GM19240 (cell line): ENCODE measurements at regions not wholly inside any gene's neighbourhood (a gene's known extent, or its start where the extent isn't known, plus 50 kb on each side); places are given as distances from the start of the nearest gene placed in this dataset.

Experiments used
- DNase-seq: peaks from one replicate; pipeline ENCODE4 v3.0.0; 2011; ENCODE audit warnings: low spot score; ENCODE audit not compliant: insufficient read length

DNA sequence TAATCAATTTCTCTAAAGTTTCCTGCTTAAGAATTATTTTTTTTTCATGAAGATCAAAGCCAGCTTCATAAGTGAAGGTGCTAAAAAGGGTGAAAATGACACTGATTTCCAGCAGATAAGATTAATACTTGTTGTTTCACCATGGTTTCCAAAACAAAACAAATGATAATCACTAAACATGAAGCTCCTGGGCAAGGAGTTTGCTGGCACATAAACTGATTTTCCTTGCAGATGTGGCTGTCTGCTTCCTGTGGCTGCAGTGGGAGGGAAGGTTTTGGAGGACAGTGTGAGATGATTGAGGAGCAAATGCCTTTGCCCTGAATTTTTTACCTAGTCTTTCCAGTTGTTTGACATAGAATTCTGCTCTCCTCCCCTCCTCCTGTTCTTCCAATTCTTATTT is 228.8 kb downstream of the DIPK2A start:
- no peak for DNase-seq

- no peak for DNase-seq
Measured at GRCh38 chr3:144221761-144222160, 250.1 kb downstream of the DIPK2A start.

- DNase-seq: no peak
Measured at GRCh38 chr3:144229330-144229729, 257.7 kb downstream of the DIPK2A start.

DNA sequence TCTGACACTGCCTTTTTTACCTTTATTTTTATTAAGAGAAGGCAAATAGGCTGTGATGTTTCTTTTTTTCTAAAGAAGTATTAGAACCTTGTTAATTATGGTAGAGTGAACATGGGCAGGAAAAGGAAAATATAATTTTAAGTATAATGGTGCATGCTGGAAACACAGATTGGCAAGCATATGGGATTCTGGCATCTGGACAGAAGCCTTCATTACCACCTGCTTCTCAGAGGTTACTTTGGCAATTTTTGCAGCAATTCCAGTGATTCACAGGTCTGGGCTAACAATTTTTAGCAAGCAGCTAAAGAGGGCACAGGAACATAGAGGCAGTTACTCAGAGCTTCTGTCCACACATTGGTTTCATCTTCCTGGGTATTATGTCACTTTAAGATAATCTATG is 258.3 kb downstream of the DIPK2A start:
- DNase-seq: no peak

DNA sequence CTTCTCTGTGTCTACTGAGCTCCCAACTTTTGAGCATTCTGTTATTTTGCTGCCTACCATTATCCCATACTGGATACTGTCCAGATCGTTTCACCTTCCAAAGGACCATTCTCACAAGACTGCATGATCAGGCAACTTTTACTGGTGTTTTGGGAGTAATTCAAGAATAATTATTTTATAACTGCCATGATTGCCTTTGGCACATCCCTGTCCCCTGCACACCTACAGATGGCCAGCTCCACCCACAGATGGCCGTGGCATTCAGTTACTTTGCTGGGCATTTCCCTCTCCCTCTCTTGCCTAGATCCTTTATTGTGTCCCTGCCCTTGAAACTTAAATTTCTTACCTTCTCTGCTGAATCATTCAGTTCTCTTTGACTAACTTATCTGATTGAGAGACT is 263.9 kb downstream of the DIPK2A start:
- DNase-seq: no peak

DNA sequence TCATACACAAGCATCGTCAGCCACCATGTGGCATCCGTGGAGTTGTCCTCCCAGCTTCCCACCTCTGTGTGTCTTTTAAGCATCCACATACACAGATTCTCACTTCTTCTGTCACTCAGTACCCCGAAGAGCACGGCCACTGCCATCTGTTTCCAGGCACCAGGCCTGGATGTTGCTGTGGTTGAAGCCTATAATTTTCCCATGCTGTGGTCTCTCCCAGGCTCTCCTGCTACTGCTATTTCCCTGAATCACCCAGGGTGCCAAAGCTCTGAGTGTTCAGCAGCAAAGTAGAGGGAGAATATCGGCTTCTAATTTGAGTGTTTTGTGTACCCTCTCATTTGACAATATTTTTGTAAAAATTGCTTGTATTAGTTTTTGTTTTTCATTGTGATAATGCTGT is 265.7 kb downstream of the DIPK2A start:
- no peak for DNase-seq

- no peak for DNase-seq
Measured at GRCh38 chr3:144241404-144241803, 269.8 kb downstream of the DIPK2A start.

DNA sequence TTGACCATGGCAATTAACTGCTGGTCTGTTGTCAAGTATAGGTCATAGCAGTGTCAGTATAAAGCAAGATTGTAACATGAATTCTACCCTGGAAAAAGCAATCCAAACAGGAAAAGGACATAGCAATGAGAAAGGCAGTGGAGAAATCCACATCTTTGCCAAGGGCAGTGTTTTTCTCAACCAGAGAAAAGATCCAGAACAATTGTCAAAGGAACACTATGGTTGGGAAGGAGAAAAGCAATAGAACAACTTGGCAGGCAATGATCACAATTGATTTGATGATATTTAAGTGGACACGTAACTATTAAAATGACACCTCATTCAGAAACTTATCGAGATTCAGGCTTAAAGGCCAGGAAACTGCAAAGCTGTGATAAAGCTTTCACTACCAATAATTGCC is 271.1 kb downstream of the DIPK2A start:
- no peak for DNase-seq

- no peak for DNase-seq
Measured at GRCh38 chr3:144244662-144245061, 273.0 kb downstream of the DIPK2A start.

- no peak for DNase-seq
Measured at GRCh38 chr3:144252896-144253295, 281.3 kb downstream of the DIPK2A start.

DNA sequence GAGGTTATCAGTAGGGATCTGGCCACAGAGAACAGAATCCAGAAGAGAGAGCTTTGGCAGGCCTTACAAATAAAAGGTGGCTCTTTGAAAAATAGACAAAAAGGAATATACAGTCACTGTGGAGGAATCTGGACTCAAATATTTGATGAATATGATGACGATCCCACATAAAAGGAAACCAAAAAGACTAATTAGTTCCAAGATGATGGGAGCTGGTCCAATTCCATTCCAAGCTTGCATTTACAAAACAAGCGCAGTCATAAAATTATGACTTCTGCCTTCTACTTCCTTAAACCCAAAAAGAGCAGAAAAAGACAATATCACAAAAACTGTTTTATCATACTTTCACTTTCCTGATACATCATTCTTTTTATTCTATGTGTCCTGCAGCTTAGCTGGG is 285.8 kb downstream of the DIPK2A start:
- no peak for DNase-seq

DNA sequence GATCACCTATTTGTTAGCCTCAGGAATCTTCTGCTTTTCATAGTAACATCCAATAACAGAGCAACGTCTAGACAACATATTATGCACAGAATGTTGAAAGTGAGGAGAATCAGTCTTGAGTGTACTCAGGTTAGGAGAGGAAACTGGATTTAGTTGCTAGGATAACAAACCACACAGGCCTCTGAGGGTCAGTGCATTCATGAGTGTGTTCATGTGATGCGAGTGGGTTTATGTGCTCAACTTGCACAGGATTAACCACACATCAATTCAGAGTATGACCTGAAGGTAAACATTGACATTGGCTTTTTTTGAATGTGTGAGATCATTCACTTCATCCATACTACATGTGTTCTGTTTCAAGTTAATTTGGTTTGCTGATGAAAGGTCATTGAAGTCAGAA is 287.6 kb downstream of the DIPK2A start:
- no peak for DNase-seq

DNA sequence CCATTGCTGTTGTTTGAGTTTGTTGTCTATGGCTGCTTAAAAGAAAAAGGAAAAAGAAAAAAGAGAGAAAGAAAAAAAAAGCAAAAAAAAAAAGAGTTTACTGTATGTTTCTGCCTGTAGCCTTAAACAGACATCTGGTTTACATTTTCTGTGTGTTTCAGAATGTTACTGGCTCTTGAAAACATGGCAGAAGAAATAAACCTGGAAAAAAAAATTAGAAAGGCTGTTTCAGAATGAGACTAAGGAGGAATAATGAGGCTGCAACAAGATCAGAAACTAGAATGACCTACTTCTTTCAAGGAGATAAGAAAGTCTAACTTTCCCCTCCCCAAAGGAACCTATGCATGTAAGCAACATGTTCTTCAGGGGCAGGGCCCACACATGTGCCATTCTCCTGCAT is 292.1 kb downstream of the DIPK2A start:
- no peak for DNase-seq

DNA sequence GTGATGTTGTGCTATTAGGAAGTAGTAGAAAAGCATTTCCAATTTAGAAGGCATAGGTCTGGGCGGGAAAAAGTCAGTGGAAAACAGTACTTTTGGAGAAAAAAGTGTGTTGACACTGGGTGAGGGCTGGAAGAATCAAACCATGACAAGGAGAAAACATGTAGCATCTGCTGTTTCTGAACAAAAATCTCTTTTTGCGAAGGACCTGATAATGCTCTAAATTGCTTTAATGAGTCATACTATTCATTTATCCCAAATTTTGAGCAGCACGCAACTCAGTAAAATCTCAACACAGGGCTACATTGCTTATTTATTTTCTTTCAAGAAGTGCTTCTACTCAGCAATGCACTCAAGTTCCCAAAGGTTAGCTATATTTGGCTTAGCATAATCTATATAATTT is 292.7 kb downstream of the DIPK2A start:
- no peak for DNase-seq

DNA sequence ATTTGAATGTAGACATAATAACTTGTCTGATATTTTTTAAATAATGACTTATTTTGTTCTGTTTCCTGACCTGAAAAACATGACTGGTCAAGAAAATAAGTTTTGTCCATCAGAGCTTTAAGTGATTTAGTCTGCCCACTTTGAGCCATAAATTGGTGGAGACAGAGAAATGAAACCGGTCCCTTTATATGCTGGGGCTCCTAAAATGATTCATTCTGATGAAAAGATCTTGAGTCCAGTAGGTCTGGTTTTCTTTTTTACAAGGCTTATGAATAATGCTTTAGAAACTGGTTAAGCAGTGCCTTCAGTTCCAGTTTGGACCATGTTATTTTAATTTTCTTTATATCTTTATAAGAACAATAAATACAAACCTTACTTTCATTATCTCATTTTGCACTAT is 293.2 kb downstream of the DIPK2A start:
- no peak for DNase-seq

DNA sequence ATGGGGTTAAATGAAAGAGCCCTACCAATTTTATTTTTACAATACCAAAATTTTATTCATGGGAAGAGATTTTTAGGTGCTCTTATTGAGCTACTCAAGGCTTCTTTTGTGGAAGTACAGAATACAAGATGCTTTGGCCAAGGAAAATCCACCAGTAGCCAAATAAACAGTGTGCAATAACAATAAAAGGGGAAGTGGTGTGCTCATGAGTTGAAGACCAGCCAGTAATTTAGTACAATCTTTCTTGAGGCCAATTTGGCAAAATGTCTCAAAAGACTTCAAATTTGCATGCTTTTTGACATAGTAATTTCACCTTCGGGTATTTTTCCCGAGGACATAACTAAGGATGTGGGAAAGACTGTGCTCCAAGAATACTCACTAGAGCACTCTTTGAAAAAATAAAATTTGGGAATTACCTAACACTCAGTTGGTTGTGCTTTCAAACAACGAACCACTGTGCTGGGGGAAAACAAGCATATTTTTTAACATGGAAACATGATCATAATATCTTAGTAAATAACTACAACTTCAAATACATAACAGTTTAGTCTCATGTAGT is 294.0 kb downstream of the DIPK2A start:
- no peak for DNase-seq

DNA sequence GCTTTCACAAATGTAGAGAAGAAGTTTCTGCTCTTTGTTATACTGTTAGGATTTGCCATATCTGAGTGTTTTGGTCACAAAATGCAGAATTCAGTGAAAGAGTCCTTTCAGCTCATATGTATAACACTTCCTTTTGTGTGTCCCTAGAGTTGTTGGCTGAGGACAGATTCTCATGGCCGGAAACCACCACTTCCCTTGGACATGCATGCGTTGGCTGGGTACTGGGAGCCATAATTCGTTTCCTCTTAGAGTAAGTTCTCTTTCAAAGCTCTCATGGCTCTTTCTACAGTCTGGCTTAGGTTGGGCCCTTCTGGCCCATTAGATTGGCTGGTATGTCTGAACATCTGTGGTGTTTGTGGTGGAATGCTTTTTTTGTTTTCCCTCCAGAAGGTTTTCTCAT is 298.5 kb downstream of the DIPK2A start:
- no peak for DNase-seq

DNA sequence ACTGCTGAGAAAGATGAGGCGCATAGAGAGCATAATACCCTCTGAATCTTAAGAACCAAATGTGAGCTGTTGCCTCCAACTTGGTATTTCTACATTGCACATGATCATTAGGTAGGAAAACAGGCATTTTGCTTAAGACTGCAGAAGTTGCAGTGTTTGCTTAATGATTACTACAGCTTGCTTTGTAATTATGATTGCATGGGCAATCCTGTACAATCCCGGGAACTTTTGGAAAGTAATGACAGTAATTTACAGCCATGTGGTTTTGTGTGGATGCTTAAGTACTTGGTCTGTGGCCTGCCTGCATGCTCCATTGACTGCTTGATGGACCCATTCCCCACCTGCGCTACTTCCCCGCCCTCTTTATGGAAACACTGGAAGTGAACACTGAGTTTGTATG is 301.1 kb downstream of the DIPK2A start:
- DNase-seq: no peak

DNA sequence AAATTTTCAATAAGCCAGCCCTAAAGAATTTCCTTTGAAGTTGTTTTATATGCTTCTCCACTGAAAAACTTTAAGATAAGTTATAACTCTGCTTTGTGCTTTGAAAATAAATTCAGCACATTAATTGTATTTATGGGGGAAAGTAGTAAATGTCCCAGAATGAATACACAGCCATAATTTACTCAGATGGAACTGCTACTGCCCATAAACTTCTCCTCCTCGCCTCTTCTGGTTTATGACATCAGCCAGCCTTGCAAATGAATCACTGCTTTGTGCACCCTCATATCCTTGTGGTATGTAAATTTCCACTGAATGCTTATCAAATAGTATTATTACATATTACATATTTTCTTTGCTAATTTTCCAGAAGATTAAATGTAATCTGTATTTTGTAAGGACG is 302.0 kb downstream of the DIPK2A start:
- no peak for DNase-seq

GRCh38 chr3:144275005-144275404 is 303.4 kb downstream of the DIPK2A start:
- no peak for DNase-seq

DNA sequence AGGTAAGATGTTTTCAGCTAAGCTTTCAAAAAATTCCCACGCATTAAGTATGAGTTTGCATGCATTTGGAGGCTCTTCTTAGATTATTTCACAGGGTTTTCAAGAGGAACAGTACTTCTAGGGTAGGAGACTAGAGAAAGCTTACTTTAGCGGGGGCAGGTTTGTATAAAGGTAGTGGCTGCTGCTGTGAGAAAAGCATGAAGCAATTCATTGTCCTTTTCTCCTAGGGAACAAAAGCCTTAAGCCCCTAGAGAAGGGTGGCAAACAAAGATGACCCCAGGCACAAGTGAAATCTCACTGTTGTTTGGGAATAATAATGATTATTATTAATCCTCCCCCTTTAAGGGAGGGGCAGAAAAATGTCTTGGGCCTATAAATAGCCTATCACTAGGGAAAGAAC is 310.7 kb downstream of the DIPK2A start:
- DNase-seq: no peak

DNA sequence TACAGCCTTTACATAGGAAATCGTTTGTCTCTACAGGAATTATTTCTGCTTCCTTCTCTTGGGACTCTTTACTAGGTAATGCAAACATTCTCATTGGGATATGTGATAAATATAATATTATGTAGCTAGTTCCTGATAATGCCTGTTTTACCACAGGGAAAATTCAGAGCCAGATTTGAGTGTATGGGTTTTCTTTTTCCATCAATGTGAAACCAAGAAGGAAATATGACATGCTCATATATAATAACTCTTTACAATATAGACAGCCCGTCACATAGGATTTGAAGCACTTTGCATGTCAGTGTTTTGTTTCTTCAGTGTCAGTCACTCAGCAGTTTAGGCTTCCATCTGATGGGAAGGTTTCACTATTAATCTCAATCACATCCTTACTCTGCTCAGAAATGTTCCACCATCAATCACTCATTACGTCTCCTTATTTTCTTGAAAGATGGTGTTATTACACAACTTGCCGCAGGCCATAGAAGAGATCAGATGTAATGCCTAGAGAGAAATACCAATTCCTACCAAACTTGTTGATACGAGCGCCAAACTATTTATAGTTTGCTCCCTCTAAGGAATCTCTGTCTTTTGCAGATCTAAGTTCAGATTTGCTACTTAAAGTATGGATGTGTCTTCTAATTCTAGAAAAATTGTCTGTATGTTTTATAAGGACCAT is 314.8 kb downstream of the DIPK2A start:
- no peak for DNase-seq

- DNase-seq: no peak
Measured at GRCh38 chr3:144287001-144287400, 315.4 kb downstream of the DIPK2A start.

DNA sequence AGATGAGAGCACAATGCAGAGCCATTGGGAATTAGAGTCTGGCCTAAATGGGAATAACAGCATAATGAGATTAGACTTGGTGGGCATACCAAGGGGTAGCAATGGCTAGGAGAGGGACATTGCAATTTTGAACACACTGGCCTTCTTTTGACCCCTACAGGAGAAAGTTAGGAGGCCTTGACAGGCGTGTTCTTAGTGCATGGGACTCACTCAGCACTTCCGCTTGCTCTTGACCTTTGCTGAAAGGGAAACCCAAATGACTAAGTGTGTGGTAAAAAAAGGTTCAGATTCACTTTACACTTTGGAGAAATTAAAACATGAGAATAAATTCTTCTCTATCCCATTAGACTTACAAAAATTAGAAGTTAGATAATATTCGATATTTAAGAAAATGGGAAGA is 317.4 kb downstream of the DIPK2A start:
- DNase-seq: no peak
